ENCODE measurements at regions not wholly inside any gene's neighbourhood (a gene's known extent, or its start where the extent isn't known, plus 50 kb on each side); places are given as distances from the start of the nearest gene placed in this dataset.
"Not testable (repeated sequence)": the region's sequence is repeated elsewhere in the genome, so short reads cannot be mapped to it uniquely, and the experiment has no call there.

GRCh38 chr1:857926-858648 lies 65.6 kb upstream of the SAMD11 start:
- TF ChIP-seq, protein P1, sequence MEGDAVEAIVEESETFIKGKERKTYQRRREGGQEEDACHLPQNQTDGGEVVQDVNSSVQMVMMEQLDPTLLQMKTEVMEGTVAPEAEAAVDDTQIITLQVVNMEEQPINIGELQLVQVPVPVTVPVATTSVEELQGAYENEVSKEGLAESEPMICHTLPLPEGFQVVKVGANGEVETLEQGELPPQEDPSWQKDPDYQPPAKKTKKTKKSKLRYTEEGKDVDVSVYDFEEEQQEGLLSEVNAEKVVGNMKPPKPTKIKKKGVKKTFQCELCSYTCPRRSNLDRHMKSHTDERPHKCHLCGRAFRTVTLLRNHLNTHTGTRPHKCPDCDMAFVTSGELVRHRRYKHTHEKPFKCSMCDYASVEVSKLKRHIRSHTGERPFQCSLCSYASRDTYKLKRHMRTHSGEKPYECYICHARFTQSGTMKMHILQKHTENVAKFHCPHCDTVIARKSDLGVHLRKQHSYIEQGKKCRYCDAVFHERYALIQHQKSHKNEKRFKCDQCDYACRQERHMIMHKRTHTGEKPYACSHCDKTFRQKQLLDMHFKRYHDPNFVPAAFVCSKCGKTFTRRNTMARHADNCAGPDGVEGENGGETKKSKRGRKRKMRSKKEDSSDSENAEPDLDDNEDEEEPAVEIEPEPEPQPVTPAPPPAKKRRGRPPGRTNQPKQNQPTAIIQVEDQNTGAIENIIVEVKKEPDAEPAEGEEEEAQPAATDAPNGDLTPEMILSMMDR (conservative IDR thresholded peaks at IDR 0.05; ENCODE audit: low read depth in 2 of 2), result not testable (repeated sequence)
- not testable (repeated sequence) for TF ChIP-seq EZH2 (IDR thresholded peaks at IDR 0.05; ENCODE audit: low read depth, unreplicated experiment); POLR2AphosphoS5 (IDR thresholded peaks at IDR 0.05; ENCODE audit: low read depth)
